DMS53 treated with DMSO at 0.1 percent for 48 hours (cell line): ENCODE measurements at regions not wholly inside any gene's neighbourhood (a gene's known extent, or its start where the extent isn't known, plus 50 kb on each side); places are given as distances from the start of the nearest gene placed in this dataset.

Source experiments
- DNase-seq: peaks from one replicate; lab custom pipeline; 2025; ENCODE audit not compliant: unreplicated experiment; lab: John Stamatoyannopoulos, UW

DNA sequence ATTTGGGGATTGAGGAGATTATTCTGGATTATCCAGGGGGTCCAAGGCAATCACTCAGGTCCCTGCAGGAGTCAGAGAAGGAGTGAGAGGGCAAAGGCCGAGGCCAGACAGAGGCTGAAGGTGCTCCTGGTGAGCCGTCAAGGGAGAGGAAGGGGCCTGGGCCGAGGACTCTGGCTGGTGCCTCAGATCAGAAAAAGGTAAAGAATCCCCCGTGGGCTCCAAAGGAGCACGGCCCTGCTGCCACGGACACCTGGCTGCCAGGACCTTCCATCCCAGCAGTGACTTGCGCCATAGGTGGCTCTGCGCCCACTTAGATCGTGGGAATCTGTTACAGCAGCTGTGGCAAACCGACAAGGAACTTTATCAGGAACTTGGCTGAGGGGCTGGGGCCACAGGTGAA is 374.8 kb upstream of the MYT1L start:
- DNase-seq: no peak

DNA sequence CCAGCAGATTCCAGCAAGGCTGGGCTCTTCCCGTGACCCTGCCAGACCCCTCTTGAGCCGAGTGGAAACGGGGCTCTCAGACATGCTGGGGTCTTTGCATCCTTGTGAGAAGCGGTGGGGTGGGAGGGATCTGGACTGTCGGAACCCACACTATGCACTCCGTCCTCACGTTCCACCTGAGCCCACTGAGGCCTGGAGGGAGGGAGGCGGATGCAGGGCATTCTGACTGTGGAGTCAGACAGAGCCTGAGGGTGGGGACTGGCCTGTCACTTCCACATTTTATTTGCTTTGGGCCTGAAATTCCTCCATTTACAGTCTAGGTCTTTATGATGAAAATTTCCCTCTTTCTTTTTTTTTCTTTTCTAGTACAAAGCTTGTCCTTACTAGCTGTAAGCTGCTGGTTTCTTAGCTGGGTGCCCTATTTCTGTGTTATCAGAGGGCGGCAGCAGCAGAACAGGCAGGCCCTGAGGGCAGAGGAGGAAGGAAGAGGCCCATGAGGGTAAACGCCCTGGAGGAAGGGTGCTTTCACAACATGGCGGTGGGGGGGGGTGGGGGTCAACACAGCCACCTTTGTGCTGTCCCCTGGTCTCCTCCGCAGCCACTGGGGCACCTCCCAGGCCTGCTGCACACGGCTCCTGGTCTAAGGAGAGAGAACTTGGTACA is 373.5 kb upstream of the MYT1L start:
- DNase-seq: no peak

DNA sequence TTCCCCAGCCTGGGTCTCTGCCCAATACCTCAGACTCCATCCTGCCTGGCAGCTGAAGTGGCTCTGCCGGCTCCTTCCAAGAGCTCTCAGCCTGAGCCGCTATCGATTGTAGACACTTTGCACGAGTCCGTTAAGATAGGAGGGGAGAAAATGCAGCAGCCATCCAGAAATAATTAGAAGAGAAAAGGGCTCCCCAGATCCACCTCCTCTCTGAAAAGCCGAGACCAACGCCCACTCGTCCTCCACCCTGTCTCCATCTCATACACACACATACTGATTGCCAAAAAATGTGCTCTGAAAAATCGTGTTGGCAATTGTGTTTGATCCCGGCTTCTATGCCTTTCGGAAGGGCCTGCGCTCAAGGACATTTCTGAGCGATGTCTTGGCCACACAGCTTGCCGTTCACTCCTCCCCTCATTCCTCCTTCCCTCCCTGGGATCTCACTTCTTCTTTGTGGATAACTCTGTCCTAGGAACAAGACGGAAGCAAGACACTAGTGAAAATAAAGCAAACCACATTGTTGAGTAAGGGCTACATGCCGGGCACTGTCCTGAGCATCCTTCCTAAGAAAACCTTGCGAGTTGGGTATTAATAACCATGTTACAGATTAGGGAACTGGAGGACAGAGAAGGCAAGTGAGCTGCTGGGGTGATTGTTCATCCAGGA is 372.8 kb upstream of the MYT1L start:
- no peak for DNase-seq

DNA sequence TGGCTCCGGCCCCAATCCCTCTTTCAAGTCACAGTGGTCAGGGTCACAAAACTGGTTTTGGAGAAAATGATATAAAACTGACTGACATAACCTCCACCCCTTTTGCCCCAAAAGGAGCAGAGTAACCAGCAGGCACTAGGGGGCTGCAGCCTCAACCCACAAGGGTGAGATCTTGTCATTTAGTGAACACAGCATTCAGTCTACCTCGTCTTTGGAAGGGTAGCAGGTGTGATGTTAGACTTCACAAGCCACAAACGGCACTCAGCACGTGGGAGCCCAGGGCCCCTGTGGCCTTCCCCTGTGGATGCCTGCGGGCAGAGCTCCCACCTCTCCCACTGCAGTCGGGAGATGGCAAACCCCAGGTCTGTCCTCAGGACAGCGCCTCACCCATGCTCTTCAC is 372.1 kb upstream of the MYT1L start:
- DNase-seq: no peak

DNA sequence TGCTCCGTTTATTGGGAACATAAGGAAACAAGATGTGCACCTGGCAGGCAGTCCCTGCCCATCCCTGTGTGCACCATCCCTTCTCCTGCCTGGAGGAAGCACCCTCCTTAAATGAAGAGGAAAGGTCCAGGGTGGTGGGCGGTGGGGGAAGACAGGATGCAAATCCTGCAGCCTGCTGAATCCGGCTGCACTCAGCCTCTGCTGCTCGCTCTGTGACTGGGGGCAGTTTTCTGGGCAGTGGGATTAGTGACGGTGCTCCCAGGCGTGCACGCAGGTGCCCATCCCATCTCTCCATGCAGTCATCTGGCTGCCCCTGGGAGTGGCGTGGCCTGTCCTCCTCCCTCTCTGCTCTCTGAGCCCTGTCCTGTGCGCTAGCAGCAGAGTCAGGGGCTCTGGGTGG is 371.3 kb upstream of the MYT1L start:
- no peak for DNase-seq

DNA sequence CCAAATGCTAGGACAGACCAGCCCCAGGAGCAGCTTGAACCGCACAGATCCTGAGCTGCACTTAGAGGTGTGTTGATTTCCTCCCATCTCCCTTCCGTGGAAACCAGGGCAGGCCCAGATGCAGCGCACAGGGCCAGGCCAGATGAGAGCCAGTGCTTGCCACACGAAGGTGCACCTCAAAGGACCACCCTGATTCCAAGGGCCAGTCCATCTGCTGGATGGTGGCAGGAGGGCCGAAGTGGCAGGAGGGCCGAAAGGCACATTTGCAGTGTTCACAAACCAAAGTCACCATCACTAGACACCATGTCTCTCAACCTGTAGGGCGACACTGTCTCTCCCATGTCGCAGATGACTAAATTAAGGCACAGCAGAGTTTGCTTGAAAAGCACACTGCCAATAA is 370.7 kb upstream of the MYT1L start:
- no peak for DNase-seq

DNA sequence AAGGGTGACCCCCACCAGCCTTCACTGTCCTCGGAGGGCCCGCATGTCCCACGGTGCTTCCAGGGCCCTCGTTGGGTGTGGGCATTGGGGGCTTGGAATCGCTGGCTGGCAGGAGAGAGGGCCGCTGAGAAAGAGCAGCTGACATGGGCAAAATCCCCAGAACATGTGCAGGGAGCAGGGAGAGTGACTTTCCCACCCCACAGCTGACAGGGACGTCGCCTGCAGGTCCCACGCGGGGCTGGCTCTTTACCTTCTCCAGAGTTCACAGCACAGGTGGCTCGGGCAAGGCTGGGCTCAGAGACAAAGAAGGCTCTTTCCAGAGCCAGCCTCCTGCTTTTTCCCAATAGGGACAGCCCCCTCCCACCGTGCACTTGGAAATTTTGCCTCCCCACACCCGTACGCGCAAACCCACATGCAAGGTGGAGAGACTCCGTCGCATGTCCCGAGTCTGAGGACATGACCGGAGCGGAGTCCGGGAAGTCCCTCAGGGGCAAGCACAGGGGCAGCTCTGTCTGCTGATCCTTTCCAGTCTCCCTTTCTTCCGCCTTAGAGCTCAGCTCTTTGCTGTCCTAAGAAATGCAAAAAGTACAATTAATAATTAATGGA is 370.2 kb upstream of the MYT1L start:
- no peak for DNase-seq

DNA sequence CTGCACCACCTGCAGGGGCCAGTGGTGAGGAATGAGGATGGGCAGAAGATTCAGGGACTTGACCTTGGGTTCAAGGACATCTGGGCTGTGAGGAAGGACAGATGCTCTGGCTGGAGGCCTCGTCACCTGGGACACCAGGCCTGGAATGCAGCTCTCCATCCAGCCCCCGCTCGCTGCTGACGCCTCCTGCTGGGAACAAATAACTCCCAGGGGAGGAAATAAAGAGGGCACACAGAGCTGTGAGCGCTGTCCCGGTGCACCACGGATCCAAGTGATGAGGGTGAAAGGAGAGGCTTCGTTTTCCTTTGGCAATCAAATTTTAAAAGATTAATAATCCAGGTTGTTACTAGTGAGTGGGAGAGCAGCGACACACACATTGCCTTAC is 368.0 kb upstream of the MYT1L start:
- no peak for DNase-seq

DNA sequence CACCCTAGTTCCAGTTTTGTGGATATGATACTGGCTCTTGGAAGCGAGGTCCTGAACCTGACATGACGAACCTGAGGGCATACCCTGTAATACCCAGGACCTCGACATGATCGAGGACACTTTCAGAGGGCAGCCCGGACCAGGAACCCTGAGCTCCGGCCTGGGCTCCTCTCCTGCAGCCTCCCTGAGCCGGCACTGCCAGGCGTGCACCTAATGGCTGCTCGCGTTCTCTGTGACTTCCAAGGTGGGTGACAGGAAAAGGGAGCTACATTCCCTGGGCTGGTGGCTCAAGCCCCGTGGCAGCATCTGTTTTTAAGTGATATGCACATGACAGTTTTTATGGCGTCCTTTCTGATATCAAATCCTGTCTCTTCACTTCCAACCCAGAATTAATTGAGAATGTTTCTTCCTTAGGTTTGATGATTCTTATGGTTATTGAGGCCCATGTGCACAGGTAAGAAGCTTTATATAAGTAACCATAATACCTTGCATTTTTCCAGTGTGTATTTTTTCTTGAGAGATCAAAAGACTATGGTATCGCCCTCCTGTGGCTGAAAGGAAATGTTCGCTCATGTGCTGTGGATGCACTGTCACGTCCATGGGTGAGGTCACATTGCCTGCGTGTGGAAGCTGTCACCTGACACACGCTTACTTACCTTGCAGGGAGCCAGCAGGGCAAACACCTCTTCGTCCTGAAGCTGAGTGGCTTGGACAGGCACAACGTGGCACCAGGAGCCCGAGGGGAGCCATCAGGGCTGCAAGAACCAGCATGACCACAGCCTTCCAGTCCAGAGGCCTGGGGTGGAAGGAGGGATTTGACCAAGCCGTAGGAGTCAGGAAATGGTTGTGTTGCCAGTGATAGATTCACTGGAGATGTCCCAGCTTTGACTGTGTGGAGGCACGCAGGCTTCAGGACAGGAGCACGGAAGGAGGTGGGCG is 367.4 kb upstream of the MYT1L start:
- DNase-seq: no peak

DNA sequence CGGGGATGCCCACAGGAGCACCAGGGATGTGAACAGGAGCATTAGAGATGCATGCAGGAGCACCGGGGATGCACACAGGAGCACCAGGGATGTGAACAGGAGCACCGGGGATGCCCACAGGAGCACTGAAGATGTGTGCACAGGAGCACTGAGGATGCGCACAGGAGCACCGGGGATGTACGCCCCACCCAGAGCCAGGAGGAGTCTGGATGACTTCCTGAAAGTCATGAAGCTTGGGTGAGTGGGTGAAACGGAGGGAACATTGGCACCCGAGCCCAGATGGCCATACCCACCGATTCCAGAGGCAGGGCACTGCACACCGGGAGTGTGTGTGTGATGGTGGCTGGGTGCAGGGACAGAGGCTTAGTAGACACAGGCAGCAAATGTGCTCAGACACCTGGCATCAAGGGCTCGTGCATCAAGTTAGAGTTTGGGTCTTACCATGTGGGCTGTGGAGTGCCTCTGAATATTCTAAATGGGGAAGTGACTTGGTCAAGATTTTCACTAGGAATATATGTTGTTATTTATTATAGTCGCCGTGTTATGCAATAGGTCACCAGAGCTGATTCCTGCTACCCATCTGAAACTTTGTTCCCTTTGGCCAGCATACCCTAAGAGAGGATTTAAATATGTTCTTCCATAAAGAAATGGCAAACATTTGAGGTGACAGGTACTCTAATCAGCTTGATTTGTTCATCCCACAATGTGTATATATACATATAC is 365.8 kb upstream of the MYT1L start:
- no peak for DNase-seq

DNA sequence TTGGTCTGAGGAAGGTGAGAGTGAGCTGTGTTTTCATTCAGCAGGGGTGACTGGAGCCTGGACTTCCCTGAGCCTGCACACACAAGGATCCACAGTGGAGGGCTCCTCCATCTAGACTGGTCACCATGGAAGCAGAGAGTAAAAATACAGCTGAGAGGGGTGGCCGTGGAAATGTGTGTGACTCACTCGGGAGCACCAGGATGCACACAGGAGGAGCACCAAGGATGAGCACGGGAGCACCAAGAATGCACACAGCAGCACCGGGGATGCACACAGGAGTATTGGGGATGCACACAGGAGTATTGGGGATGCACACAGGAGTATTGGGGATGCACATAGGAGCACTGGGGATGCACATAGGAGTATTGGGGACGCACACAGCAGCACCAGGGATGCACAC is 365.2 kb upstream of the MYT1L start:
- DNase-seq: no peak

DNA sequence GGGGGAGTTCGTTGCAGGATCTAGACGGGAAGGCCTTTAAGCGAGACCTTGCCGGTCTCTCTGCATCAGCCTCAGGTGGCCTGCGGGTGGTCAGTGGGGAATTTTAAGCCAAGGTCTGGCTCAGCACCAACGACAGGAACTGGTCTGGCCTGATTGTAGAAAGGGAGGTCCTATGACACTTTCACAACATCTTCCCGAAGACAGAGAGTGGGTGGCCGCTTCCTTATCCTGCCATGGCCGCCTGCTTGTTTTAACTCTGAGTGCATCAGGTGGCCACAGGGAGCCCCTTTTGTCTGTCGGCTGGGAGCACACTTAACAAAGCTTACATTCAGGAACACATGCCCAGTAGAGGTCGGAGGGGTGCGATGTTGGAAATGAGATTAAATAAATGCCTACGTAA is 363.7 kb upstream of the MYT1L start:
- DNase-seq: no peak

DNA sequence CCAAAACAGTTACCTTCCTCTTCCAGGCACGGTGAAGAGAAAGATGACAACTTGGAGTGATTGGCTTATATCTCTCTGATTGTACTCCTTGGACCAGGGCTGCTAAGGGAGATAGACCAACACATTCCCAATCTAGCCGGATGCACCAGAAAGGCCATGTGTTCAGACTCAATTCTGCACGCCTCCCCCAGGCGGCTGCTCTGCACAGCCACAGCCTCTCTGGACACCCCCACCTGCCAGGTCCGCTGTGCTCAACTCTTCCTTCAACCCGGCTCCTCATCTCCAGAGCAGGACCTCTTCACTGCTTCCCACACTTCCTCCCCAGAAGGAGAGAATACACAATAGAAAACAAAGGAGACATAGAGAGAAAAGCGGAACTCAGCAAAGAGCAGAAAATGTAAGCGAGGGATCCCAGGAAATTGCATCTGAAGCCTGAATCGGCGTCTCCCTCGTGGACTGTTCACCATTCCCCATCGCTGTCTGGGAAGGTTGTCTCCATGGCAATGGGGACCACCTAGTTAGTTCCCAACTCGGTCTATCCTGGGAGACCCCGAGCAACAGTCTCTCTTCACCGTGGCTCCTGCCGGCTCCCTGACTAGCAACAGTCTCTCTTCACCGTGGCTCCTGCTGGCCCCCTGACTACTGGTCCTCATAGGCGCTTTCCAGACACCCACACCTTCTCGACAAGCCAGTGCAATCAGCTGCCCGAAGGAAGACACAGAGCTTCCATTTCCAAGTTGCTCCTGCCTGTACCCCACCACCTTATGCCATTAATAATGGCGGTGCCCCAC is 361.7 kb upstream of the MYT1L start:
- DNase-seq: no peak

DNA sequence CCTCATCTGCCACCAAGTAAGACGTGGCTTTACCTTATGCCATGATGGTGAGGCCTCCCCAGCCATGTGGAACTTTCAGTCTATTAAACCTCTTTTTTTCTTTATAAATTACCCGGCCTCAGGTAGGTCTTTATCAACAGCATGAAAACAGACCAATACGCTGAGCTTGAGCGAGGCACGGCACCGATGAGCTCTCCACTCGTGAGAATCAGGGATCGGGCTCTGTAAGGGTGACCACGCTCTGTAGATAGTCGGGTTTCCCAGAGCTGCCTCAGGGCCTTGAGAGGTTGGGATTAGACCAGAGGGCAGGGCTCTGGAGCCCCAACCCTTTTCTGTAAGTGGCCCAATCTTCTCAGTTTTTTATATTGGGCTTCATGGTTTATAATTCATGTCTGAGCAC is 360.3 kb upstream of the MYT1L start:
- no peak for DNase-seq

DNA sequence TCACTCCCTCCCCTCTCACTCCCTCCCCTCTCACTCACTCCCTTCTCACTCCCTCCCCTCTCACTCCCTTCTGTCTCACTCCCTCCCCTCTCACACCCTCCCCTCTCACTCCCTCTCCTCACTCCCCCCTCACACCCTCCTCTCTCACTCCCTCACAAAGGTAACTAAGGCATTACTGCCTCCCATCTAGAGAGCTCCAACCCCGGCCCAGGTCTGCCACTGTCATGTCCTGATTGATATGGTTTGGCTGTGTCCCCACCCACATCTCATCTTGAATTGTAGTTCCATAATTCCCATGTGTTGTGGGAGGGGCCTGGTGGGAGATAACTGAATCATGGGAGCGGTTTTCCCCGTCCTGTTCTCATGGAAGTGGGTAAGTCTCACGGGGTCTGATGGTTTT is 359.9 kb upstream of the MYT1L start:
- no peak for DNase-seq

DNA sequence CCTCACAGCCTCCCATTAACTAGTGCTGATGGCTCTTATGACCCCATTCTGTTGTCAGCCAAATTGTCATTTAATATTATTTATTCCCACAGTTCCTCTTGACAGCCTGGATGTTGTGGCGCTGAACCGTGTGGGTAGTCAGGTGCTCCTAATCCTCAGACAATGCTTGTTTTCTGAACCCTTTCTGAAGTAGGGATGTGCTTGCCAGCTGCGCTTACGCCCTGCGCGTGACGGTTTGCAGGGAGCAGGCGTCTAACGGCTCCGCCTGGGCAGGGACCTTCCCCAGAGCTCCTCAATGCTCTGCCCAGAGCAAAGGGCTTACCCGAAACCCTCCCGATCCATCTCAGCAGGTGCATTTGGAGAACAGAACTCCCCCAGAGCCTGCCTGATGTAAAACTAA is 358.2 kb upstream of the MYT1L start:
- no peak for DNase-seq

DNA sequence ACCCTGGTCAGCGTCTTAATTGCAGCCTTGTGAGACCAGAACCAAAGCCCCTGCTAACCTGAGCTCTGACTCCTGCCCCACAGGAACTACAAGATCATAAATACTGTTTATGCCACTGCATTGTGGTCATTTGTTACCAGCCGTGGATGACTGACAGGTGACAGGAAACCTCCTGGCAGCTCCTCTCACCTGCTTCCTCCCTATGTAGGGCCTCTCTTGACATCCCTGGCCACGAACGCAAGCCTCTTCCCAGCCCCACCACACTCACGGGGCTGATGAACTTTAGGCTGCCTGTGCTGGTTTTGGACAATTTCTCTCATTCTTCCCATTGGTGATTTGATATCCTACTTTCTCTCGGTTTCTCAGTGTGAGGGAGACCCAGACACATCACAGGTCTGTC is 357.2 kb upstream of the MYT1L start:
- no peak for DNase-seq

DNA sequence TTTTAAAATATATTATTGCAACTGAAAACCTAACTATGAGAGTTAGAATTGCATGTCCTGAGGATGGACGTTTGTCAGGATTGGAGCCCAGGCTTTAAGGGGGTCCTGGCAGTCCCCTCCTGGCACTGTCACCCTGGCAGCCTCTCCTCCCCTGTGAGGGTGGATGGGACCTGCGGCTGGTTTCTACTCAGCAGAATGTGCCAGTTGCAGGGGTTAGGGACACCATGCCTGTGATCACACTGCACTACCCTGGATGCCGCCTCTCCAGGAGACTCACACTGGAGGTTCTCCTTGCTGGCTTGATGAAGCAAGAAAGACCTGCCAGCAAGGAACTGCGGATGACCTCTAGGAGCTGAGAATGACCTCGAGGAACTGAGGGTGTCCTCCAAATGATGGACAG is 356.7 kb upstream of the MYT1L start:
- DNase-seq: no peak

DNA sequence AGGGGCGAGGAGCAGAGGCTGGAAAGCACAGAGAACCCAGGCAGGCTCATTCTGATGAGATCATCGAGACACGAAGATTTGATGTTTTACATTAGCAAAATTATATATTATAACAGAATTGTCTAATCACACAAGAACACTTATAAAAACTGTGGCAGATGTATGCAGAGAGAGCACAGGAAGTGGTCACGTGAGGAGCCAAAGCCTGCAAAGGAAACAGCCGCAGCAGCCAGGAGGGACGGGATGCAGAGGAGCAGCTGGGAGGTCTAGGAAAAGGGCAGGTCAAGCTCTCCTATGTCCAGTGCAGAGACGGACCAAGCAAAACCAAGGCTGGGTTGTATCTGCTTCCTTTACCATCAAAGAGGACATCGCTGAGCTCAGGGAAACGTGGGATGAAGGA is 355.1 kb upstream of the MYT1L start:
- DNase-seq: no peak

DNA sequence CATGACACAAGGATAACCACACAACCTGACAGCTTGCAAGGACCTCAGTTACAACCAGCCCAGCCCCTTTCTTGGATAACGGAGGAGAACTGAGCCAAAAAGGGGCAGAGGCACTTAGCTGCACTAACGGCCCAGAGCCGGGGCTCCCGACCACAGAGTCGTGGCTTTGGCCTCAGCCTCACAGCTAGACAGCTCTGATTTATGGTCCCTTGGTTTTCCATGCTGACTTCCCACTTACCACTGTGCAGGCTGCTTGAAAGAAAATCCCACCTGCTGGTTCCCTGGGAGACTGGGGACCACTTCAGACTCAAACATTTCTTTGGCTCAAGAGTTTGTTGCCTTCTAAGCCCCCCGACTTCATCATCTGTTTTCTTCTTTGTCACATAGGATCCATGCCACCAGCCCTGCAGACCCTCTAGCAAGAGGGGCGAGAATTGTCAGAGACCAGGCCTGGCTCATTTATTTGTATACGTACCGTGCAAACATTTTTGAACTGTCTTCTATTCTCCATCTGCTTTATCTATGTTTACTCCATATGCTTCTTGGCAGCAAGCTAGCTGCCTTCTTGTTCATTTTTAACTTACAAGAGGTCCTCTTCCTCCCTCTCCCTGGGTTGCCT is 352.6 kb upstream of the MYT1L start:
- DNase-seq: no peak
